GM21619 (cell line): ENCODE measurements at regions not wholly inside any gene's neighbourhood (a gene's known extent, or its start where the extent isn't known, plus 50 kb on each side); places are given as distances from the start of the nearest gene placed in this dataset.

Source experiments
- ATAC-seq: cut with Tn5 transposase; IDR thresholded peaks from one replicate; pipeline ENCODE4 v1.9.1; 2021; ENCODE audit not compliant: unreplicated experiment

DNA sequence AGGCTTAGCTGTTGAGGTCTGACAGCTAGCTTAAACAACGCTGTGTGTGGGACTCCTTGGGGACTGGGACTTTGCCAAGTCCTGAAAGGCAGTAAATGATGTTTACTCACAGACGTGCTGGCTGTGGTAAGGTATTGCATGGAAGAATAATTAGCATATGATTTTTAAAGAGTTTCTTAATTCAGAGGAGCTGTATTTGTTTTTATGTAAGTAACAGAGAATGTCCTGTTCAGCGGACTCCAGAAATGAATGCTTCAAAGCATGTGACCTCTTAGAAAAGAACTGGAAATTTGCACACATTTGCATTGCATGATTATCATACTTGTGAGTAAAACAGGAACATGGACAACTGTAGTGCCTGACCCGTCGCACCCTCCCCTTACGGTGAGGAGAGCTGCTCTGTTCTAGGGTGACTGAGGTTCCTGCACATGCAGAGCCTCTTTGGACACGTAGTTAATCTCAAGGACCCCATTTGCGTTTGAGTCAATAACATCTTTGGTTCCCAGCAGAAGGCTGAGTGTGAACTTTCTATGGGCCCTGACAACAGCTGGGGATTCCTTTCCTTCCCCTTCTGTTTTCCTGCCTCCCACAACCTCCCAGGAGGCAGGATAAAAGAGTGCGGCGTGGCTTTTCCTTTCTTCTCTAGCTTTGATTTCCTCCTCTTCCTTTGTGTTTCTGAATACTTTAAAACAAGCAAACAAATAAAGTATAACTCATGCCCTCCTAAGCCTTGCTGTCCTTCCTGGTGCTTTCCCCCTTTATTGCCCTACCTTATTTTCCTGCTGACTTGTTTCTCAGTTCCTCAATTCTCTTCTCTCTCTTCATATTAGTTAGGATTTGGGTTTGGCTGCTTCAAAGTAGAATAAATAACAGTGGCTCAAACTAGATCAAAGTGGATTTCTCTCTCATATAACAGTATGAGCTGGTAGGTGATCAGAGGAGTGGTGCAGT is 157.2 kb upstream of the CD180 start:
- ATAC-seq, result no peak

DNA sequence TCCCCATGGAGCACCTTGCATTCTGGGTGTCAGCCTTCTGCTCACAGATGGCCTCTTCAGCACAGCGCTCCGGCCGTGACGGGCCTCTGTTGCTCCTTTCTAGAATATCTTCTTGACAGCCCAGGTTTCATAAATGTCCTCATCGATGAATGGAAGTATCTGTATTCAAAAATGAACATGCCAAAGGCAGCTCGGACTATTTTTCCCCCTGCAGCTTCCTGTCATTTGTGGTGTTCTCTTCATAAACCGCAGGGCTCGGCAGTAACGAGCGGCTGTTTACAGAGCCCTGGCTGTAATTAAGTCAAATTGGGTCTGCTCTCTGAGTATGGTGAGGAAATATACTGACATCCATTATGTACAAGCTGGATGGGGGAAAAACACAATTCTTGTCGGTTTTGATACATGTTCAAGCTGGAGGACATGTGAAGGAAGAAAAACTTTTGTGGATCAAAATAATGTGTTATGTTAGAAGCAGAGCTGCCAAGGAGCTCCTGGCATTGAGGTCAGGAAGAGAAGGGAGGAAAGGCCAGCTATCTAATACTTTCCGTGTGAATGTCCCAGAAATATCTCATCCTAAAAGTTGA is 154.1 kb upstream of the CD180 start:
- no peak for ATAC-seq

DNA sequence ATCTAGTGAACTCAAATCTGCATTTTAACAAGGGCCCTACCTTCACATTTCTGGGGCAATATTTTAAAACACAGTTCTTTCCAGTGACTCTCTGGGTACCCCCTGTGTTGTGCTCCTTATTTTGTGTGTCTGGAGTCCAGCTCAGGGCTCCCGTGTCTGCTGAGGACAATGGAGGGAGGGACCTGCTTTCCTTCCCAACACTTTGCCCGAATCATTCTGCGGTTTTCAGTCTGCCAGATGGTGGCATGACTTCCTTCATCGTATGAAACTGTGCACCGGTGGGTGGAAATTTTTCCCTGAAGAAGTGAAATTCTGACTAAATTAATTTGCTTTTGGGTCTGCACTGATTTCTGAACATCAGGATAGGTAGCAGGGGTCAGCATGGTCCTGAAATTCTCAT is 153.6 kb upstream of the CD180 start:
- no peak for ATAC-seq

DNA sequence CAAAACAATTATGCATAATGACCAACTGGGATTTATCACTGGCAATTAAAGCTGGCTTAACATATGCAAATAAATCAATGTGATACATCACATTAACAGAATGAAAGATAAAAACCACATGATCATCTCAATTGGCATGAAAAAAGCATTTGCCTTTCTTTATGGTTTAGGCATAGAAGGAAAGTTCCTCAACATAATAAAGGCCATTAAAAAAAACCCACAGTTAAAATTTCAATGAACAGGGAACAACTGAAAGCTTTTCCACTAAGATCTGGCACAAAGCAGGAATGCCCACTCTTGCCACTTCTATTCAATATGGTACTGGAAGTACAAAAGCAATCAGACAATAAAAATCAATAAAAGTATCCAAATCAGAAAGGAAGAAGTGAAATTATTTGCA is 151.2 kb upstream of the CD180 start:
- ATAC-seq, result no peak

DNA sequence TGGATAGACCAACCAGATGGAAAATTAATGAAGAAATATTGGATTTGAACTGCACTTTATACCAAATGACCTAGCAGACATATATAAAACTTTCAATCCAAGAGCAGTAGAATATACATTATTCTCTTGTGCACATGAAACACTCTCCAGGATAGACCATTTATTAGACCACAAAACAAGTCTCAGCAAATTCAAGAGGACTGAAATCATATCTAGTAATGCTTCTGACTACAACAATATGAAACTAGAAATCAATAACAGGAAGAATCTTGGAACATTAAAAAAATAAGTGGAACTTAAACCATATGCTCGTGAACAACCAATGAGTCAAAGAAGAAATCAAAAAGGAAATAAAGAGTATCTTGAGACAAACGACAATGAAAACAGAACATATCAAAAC is 150.0 kb upstream of the CD180 start:
- ATAC-seq, result no peak

DNA sequence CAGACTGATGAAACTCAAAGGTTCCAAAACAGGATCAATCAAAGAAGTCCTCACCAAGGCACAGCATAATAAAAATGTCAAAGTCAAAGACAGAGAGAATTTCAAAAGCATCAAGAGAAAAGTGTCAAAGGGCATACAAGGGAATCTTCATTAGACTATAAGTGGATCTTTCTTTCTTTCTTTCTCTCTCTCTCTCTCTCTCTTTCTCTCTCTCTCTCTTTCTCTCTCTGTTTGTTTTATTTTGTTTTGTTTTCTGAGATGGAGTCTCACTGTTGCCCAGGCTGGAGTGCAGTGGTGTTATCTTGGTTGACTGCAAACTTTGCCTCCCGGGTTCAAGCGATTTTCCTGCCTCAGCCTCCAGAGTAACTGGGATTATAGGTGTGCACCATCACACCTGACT is 148.3 kb upstream of the CD180 start:
- no peak for ATAC-seq

DNA sequence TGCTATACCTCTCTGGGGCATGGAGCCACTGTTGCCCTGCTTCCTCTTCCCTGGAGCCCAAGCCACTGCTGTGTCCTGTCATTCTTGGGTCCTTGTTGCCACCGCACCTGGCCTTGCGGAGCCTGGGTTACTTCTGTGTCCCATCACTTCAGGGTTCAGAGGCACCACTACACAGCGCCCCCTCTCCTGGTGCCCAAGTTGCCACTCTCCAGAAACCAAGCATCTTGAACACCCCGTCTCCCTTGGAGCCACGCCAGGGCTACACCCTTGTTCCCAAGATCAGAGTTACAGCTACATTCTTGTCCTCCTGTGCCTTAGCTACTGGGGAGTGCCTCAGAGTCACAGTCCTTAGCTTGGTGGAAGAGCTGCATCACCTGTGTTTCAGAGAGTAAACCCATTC is 147.2 kb upstream of the CD180 start:
- ATAC-seq, result no peak

DNA sequence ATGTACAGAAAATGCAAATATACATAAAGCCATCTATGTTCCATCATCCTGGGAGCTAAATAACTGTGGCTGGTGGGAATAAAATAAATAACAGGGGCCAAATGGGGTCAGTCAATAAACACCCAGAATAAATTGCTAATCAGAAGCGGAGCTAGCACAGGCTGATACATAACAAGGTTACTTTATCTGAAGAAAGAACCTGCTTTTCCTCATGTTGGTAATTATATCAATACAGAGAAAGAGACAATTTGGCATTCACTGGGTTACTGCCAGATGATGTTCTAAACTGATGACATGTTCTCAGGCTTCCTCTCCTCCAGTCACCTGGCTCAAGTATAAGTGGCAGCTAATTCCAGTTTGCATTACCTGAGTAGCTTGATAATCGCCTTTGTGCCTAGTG is 144.9 kb upstream of the CD180 start:
- no peak for ATAC-seq

DNA sequence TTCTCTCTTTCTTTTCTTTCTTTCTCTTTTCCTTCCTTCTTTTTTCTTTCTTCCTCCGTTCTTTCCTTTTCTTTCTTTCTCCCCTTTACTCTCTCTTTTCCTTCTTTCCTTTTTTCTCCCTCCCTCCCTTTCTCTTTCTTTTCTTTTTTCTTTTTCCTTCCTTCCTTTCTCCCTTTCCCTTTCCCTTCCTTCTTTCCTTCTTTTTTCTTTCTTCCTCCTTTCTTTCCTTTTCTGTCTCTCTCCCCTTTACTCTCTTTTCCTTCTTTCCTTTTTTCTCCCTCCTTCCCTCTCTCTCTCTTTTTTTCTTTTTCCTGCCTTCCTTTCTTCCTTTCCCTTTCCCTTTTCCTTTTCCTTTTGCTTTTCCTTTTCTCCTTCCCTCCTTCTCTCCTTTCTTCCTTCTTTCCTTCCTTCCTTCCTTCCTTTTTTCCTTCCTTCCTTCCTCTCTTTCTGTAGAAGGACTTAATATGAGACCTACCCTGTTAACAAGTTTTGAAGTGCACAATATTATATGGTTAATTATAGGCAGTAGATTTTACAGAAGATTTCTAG is 142.7 kb upstream of the CD180 start:
- no peak for ATAC-seq

DNA sequence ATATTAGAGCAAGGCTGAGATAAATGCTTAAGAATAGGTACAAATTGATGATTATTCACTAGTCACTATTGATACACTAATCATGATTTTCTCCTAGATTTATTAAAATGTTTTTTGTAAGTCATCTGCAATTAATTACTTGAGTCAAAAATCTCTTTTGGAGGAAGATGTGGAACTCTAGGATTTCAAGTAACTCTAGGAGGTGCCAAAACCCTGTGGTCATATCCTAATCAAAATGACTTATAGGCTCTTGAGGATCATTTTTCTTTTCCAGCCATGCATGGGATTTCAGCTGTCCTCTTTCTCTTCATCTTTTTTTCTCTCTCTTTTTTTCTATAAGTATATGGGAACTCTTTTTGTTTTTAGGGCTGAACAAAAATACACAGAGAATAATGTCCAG is 141.8 kb upstream of the CD180 start:
- no peak for ATAC-seq

DNA sequence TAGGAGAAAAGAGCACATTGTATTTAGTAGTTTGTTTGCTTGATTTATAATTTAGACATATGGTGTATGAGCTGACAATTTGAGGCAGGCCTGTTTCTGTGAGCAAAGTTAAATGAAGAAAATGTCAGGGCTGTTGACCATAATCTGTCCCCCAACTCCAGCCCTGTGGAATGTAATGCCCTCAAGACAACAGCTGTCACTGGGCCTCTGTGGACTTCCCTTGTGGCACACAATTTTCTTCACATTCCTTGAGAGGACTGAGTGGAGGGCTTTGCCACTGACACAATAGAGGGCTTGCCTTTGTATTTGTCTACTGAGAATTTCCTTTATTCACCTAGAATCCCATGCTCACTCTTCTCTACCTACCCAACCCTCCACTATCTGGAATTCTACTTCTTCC is 141.2 kb upstream of the CD180 start:
- no peak for ATAC-seq

DNA sequence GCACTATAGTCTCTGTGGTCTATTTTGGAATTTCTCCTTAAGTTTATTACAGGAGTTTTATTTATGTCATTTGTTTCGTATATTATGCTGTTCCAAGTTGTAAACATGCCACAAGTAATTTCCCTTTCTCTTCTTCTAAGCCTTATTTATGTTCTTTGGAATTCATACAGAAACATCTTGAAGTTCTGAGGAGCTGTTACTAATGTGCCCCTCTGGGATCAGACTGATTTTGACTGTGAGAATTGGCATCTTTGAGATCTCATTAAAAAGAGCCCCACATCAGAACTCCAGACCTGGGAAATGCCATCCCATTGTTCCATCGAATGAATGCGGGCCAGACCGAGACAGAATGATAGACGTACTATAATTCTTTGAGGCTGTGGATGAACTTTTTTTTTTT is 138.8 kb upstream of the CD180 start:
- ATAC-seq, result no peak

DNA sequence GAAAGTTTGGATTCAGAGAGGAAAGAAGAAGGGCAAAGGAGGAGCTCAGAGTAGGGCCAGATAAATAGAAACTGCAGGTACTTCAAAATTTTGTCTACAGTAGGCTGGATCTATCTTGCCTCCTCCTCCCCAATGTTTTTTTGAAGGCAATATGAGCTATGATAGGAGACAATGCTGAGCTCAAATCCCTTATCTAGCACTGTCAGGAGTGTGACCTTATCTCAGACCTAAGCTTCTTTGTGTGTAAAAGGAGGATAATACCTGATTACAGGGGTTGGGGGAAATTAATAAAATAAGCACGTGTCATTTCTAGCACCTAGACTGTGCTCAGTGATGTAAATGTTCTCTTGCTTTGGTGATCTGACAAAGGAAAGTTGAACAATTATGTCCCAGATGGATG is 137.8 kb upstream of the CD180 start:
- ATAC-seq, result no peak

DNA sequence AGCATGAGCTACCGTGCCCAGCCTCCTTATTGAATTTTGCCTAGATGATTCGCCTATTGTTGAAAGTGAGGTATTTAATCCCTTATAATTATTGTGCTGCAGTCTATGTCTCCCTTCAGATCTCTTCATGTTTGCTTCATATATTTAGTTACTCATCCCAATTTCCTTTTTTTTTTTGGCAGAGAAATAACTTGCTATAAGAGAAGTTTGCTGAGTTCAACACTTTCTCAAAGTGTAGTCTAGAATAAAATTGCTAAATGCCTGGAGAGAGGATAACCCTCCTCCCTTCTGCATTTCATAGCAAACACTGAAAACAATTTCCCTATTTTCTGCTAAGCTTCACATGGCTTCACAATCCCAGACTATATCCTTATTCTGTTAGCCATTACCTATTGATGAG is 136.6 kb upstream of the CD180 start:
- no peak for ATAC-seq

DNA sequence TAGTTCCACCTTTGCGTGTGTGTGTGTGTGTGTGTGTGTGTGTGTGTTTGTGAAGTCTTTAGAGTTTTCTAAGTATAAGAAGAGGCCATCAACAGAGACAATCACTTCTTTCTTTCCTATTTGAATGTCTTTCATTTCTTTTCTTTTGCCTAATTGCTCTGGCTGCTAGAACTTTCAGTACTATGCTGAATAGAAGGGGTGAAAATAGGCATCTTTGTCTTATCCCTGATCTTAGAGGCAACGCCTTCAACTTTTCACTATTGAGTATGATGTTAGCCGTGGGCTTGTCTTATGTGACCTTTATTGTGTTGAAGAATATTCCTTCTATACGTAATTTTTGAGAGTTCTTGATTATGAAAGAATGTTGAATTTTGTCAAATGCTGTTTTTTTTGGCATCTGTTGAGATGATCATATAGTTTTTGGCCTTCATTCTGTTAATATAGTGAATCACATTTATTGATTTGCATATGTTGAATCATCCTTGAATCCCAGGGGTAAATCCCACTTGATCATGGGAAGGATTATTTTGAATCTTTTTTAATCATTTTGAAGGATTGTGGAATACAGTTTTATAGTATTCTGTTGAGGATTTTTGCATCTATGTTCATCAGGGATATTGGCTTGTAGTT is 134.8 kb upstream of the CD180 start:
- no peak for ATAC-seq

DNA sequence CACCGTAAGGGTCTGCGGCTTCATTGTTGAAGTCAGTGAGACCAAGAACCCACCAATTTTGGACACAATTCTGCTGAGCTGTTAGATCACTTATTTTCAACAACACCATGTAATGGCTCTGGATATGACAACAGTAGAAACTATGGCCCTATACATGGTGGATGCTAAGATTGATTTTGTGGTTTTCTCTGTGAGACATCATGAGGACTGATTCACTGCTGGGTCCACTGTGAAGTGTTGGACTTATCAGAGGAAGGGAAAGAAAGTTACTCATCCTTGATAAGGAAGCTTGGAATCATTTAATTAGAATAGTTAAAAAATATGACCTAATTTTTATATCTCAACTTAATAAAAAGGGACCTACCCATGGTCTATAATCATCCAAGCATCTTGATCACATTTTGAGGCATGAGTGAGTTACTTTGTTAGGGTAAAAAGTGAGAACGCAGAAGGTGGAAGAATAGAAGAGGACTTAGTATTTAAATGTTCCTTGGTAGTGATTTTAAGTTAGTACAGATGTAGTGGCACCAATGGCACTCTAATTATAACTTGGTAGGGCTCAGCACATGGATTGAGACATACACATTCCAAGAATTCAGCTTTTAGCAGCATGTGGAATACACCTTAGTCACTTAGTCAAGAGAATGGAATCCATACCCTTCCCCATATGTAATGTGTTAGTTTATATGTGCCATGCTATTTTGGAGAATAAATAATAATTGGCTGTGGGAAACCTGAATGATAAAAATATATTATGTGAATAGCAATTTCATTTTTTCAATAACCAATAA is 123.5 kb upstream of the CD180 start:
- ATAC-seq, result no peak

DNA sequence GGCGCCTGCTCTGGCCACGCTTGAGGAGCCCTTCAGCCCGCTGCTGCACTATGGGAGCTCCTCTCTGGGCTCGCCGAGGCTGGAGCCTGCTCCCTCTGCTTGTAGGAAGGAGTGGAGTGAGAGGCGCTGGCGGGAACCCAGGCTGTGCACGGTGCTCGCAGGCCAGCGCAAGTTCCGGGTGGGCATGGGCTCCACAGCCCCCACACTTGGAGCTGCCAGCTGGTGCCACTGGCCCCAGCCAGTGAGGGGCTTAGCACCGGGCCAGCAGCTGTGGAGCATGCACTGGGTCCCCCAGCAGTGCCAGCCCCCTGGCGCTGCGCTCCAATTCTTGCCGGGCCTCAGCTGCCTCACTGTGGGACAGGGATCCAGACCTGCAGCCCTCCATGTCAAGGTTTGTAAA is 122.1 kb upstream of the CD180 start:
- ATAC-seq, result no peak

DNA sequence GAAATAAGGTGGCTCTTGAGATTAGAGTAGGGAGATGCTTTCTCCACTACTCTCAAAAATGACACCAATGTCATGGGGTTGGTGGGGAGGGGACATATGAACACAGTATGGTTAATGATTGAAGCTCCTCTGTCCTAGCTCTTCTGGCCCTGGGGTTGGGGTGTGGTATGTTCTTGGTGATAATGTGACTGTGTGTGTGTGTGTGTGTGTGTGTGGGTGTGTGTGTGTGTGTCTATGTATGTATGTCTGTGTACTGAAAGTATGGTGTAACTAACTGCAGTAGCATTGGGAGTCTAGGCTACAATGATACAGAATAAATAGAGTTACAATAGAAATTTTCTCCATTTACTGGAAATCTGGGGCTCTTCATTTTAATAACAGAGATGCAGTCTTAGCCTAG is 121.0 kb upstream of the CD180 start:
- no peak for ATAC-seq

DNA sequence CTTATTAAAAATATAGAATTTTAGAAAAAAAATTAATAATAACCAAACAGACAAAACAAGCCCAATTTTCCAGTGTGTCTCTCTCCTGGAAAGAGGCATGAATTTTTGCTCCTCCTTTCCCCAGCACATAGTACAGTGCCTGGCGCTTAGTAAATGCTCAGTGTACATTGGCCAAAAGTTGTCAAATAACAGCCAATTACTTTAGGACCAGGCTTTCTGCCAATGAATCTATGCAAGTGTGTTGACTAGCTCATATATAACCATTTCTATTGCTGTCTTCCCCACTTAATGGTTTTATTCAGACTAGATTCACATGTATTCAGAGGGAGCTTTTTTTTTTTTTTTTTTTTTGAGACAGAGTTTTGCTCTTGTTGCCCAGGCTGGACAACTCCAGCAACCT is 120.1 kb upstream of the CD180 start:
- no peak for ATAC-seq

DNA sequence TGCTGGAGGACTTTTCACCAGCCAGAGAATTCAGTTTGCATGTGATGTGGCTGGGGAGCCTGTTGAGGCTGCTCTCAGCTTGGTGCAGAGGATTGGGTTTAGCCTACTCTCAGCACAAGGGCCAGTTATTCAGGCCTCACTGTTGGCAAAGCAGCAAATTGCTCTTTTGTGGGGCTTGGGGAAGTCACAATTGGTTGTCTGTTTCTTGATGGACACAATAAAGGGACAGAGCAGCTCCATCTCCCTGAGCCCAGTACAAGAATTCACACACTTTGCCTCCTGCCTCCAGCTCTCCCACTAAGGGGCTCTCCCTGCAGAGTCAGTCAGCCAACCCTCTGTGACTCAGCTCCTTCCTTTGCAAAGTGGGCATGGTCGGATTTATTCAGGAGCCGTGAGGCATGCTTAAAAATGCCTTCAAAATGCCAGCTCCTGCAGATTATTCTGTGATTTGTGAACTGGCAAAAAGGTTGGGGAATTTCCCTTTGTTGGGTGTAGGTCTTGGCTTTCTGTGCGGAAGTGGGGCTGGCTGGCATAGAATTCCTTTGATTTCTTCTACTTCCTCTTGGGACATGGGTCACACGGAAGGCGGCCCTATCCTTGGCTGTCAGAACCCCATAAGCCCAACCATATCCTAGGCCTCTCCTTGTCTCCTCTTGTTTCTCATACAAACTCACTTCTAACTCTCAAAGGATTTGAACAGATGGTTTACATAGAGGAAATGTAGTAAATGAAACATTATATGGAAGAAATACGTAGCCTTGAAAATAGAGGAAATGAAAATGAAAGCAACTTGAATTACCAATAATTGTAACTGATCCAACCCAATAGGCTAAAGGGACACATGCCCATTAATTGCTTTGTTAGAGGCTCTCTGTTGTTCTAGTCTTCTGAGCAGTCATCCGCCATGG is 118.7 kb upstream of the CD180 start:
- no peak for ATAC-seq
